IPS-NIHi7 (cell line): ENCODE measurements at regions not wholly inside any gene's neighbourhood (a gene's known extent, or its start where the extent isn't known, plus 50 kb on each side); places are given as distances from the start of the nearest gene placed in this dataset.

Experiments
- DNase-seq: peaks from one replicate; pipeline ENCODE4 v3.0.0; 2012; ENCODE audit warnings: mixed read lengths; ENCODE audit errors: extremely low spot score

DNA sequence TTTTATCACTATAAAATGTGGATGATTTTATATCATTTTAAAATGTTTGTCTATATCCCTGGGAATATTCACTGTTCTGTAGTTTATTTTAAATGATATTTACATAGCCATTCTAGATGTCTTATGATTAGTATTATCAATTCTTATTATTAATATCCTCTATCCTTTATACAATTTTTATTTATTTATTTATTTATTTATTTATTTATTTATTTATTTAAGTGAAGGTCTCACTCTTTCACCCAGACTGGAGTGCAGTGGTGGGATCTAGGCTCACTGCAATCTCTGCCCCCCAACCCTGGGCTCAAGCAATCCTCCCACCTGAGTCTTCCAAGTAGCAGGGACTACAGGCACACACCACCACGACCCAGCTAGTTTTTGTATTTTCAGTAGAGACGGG lies 1848.9 kb downstream of the EFNA5 start:
- DNase-seq, result no peak

- DNase-seq, result no peak
Observed at GRCh38 chr5:105817914-105818313, 1852.8 kb downstream of the EFNA5 start.

- DNase-seq, result no peak
Observed at GRCh38 chr5:105817416-105817815, 1853.3 kb downstream of the EFNA5 start.

- DNase-seq, result no peak
Observed at GRCh38 chr5:105816961-105817360, 1853.8 kb downstream of the EFNA5 start.

DNA sequence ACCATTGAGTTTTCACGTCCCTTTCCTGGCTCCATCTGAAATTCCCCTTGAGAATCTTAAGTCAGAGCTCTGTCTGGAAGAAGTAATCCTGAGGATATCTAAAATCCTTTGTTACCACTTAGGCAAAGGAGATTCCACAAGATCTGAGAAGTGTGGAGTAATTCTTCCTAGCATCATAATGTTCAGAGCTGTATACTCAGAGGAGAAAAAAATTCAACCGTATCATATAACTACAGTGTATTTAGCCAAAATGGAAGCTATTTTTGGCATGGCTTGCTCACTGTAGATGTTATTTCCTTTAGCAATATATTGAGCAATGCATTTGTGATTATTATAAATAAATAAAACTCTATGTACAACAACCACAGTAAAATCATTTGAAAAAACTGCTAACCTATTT lies 1858.4 kb downstream of the EFNA5 start:
- DNase-seq, result no peak

DNA sequence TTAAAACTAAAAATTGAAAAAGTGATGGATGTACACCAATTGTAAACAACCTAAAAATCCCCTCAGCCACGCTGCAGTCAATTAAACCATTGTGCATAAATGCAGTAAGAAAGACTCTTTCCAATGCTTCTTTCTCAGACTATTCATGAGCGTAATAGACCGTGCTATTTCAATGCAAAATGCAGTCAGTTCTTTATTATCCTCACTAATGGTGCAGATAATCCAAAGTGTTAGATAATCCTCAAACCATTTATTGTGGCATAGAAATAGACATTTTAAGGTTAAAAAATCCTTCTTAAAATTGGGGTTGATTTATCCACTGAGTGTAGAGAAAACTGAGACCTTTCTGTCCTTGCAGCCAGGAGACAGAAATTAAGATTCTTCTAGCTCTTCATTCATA lies 1862.8 kb downstream of the EFNA5 start:
- no peak for DNase-seq

GRCh38 chr5:105807290-105807689 lies 1863.4 kb downstream of the EFNA5 start:
- DNase-seq, result no peak

- no peak for DNase-seq
Observed at GRCh38 chr5:105806596-105806995, 1864.1 kb downstream of the EFNA5 start.

DNA sequence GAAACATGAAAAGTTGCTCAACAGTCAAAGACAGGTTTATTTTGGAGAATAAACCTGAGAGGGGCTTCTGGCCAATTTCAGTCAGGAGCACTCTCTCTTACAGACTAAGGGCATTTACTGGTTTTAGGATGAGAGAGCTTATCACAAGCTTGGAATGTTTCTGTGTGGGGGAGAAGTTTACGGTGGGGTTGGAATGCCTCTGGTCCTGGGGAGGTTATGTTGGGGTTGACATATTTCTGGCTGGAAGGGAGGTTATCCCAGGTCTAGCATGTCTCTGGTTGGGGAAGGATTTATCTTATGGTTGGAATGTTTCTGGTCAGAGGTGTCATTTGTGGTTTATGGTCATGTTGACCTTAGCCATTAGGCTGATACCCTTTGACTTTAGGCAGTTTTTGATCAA lies 1867.3 kb downstream of the EFNA5 start:
- no peak for DNase-seq

GRCh38 chr5:105794578-105794977 lies 1876.2 kb downstream of the EFNA5 start:
- DNase-seq, result no peak

DNA sequence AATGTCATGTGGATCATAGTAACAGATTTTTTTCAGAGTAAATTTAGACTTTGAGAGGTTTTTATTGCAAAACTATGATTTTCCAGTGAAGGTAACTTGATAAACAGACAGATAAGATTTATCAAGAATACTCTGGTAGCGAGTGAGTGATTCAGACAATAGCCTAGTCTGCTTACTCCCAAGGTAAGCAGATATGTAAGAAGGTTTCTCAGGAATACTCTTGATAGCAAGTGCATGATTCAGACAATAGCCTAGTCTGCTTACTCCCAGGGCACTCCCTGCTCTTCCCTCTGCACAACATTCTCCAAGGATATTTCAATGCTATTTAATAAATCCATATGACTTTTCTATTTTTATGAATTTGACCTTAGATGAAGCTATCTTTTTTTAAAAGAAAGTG lies 1881.5 kb downstream of the EFNA5 start:
- no peak for DNase-seq

GRCh38 chr5:105783811-105784210 lies 1886.9 kb downstream of the EFNA5 start:
- no peak for DNase-seq

- DNase-seq, result no peak
Observed at GRCh38 chr5:105782501-105782900, 1888.2 kb downstream of the EFNA5 start.

DNA sequence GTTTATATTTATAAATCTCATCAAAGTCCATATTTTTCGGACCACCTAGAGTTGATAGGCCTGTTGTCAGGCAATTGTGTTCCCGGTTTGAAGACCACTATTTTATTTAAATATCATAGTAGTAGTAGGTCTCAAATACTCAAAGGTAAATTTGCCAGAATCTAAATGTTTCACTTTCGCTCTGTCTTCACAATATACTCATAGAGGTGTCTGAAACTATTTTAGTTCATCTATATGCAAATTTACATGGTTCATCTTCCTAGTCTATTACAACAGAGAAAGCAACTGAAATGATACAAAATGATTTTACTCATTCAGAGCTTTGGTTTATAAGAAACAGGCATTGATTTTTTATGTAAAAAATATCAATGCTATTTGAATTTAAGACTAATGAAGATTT lies 1897.5 kb downstream of the EFNA5 start:
- DNase-seq, result no peak

DNA sequence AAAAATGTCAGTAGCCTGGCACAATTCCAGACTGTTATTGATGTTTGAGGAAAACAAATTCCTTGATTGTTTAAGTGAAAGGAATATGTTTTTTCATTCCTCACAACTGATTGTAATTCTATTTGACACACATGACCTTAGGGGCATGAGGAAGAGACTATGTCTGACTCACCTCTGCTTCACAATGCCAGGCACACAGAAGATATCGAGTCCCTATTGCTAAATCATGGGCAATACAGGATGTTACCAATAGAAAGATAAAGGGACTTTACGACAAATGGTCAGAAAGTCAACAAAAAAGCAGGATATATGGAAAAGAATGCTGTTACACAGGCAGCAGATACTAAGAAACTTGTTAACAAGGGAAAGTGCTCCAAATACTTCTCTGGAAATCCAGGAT lies 1903.5 kb downstream of the EFNA5 start:
- no peak for DNase-seq

- no peak for DNase-seq
Observed at GRCh38 chr5:105762728-105763127, 1908.0 kb downstream of the EFNA5 start.

DNA sequence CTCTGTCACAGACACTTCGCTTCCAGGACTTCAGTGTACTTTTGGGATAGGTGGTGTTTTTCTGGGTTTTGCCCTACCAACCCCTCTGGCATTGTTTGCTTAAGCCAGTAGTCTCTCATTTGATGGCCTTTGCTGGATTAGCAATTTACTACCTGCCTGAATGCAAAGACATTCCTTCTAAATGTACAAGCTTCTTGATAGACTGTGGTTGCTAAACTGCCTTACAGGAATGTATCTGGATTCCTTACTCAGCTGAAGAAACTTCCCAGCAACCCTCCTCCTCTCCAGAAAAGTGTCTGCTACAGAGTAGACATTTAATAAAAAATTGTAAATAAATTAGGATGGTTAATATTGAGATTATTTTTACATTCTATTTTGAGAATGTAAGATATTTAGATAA lies 1916.7 kb downstream of the EFNA5 start:
- DNase-seq, result no peak

DNA sequence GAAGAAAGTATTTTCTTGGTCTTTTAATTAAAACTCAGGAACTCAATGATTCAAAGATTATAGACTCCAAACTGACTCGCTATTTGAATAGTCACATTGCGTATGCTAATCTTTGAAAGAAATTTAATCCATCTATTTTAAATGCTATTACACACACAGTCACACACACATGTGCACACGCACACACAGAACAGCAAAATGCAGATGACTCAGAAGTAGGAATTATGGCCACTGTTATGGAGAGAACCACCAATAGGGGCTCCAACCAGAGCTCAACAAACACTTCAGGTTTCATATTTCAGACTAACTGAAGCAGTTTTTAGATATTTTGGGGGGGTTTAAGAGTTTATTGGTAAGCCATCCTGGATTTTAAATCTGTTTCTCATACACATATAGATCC lies 1917.9 kb downstream of the EFNA5 start:
- no peak for DNase-seq

- DNase-seq, result no peak
Observed at GRCh38 chr5:105751908-105752307, 1918.8 kb downstream of the EFNA5 start.

DNA sequence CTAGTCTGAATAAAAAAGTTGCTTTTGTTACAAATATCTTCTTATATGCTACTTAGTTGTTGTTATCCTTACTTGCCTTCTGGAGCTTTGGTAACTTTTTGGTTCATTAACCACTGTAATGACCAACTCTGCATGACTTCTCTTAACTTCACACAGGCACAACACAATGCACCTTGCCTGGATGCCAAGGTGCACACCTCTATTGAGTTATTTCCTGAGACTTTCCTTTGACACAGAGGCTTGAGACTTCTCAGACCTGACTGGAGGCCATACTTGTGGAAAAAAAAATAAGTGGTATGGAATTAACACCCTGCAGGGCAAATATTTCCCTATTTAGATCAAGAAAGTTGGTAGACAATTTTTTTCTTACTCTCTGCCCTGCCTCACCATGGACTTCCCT lies 1925.6 kb downstream of the EFNA5 start:
- no peak for DNase-seq

DNA sequence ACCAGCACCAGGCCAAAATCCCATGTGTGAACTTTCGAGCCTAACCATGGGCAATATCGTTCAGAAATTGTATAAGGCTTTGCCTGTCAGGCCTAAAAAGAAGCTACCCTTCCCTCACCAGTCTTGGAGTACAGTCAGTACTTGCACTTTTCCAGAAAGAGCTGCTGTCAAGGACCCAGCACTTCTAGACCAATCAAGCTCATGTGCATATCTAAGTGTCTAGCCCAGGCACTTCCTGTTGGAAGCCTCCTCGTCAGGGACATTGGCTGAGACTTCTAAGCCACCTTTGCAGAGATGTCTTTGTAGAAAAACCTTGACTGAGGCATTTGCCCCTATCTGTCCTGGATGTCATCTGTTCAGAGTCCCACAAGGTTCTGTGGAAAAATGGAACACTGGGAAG lies 1930.5 kb downstream of the EFNA5 start:
- DNase-seq, result no peak

GRCh38 chr5:105739732-105740131 lies 1931.0 kb downstream of the EFNA5 start:
- no peak for DNase-seq

- DNase-seq, result no peak
Observed at GRCh38 chr5:105735704-105736103, 1935.0 kb downstream of the EFNA5 start.

- no peak for DNase-seq
Observed at GRCh38 chr5:105730982-105731381, 1939.8 kb downstream of the EFNA5 start.

GRCh38 chr5:105726093-105726492 lies 1944.6 kb downstream of the EFNA5 start:
- no peak for DNase-seq
